ENCODE measurements at regions not wholly inside any gene's neighbourhood (a gene's known extent, or its start where the extent isn't known, plus 50 kb on each side); places are given as distances from the start of the nearest gene placed in this dataset.

DNA sequence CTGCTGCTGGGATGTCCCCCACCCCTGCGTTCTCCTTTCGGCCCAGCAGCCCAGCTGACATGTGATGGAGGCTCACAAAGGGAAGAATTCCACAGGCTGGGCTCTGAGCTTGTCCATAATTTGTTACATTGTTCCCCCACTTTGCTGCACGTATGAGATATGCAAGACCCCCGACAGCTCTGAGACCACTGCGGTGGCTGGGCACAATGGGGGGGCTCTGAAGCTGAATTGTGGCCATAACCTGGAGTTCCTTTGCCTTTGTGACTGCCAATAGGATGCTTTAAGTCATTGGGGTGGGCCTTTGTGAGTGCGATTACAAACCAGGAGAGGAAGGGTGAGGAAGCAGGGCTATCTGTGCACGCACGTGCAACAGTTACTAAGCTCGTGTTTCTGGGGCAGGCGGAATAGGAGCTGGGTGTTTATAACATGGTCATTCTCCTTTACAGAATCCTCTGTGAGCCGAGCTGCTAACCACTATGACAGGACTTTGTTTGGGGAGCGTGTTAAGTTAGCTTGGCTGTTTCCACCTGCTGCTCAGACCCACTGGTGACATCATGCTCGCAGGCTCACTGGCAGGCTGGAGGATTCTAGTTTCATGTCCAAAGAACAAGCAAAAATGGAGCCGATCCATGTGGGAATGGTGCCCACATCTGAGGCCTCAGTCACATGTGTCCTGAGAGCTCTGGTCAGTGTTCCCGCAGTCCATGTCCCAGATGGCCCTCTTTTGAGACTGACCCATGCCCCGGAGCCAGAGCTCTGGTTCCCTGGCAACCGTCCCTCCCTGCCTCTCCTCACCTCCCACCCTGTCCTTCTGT lies 208.3 kb upstream of the SALL1 start:
- TF ChIP-seq PRMT3 (CRISPR knock-in tag; IDR thresholded peaks at IDR 0.05; ENCODE audit: borderline replicate concordance, low read depth) (no peak), RBAK (CRISPR knock-in tag; IDR thresholded peaks at IDR 0.05) (no peak)
